Keratinocyte (primary cell): ENCODE measurements at regions not wholly inside any gene's neighbourhood (a gene's known extent, or its start where the extent isn't known, plus 50 kb on each side); places are given as distances from the start of the nearest gene placed in this dataset.

ENCODE experiments used
- EZH2 ChIP-seq: IDR thresholded peaks from one replicate; pipeline ENCODE4 v1.6.1; 2012; ENCODE audit warnings: inconsistent platforms, mild to moderate bottlenecking, low read length, moderate library complexity
- TF ChIP-seq, protein P1 (sequence below), 3 experiments: IDR thresholded peaks in 1 of 3; conservative IDR thresholded peaks in 1 of 3; optimal IDR thresholded peaks in 1 of 3; 2 replicates in 2 of 3; 3 replicates in 1 of 3; pipeline versions ENCODE3 to v1.5.1; 2011; ENCODE audit warnings: low read length in 3 of 3, mild to moderate bottlenecking in 3 of 3, moderate library complexity in 2 of 3, control low read depth in 1 of 3, inconsistent platforms in 1 of 3; ENCODE audit not compliant: insufficient read depth in 2 of 3; ENCODE audit errors: extremely low read depth in 1 of 3

DNA sequence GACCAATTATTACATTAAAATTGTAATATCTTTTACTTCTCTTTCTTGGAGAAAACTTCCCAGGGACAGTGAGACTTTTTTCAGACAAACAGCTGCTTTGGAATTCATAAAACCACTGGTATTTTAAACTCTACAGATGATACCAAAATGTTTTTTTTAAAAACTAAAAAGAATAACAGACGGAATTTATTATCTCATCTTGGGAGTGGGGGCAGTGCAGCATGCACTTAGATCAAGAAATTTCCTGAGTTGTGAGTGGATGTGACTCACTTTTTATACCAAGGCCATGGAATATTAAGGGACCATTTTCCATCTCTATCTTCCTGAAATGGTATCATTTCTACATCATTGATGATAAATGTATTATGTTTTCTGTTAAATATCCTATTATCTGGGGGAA is 422.8 kb upstream of the HNRNPA3 start:
- TF ChIP-seq, protein P1, sequence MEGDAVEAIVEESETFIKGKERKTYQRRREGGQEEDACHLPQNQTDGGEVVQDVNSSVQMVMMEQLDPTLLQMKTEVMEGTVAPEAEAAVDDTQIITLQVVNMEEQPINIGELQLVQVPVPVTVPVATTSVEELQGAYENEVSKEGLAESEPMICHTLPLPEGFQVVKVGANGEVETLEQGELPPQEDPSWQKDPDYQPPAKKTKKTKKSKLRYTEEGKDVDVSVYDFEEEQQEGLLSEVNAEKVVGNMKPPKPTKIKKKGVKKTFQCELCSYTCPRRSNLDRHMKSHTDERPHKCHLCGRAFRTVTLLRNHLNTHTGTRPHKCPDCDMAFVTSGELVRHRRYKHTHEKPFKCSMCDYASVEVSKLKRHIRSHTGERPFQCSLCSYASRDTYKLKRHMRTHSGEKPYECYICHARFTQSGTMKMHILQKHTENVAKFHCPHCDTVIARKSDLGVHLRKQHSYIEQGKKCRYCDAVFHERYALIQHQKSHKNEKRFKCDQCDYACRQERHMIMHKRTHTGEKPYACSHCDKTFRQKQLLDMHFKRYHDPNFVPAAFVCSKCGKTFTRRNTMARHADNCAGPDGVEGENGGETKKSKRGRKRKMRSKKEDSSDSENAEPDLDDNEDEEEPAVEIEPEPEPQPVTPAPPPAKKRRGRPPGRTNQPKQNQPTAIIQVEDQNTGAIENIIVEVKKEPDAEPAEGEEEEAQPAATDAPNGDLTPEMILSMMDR (optimal IDR thresholded peaks at IDR 0.05 in 1 of 3, IDR thresholded peaks at IDR 0.05 in 1 of 3, conservative IDR thresholded peaks at IDR 0.05 in 1 of 3; ENCODE audit: extremely low read depth in 1 of 3, insufficient read depth in 2 of 3, low read length in 3 of 3), result no peak
- TF ChIP-seq EZH2, result no peak
